ENCODE measurements at regions not wholly inside any gene's neighbourhood (a gene's known extent, or its start where the extent isn't known, plus 50 kb on each side); places are given as distances from the start of the nearest gene placed in this dataset.

GRCh38 chr11:44670794-44671193 lies 56.0 kb upstream of the TSPAN18 start:
- FAIRE-seq, result no peak

- no peak for FAIRE-seq
These were observed 55.5 kb upstream of the TSPAN18 start for GRCh38 chr11:44671234-44671633.

DNA sequence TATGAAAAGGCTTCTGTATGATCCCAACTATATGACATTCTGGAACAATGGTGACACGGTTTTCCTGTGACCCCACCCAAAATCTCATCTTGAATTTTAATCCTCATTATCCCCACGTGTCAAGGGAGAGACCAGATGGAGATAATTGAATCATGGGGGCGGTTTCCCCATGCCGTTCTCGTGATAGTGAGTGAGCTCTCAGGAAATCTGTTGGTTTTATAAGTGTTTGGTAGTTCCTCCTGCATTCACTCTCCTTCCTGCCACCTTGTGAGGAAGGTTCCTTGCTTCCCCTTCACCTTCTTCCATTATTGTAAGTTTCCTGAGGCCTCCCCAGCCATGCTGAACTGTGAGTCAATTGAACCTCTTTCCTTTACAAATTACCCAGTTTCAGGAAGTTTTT lies 53.1 kb upstream of the TSPAN18 start:
- FAIRE-seq, result no peak

DNA sequence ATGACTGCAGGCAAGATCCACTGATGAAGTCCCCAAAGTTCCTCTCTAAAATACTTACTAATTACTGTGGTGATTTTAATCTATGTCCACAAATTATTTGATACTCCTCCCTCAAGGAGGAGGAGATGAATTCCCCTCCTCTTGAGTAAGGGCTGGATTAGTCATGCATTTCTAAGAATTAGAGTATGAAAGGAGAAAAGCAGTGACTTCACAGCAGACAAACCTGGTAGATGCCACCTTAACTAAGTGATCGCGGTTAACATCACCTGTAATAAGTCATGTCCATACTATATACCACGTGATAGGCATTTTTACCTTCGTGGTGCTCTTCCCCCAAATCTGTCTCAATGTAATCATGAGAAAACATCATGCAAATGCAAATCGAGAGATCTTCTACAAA lies 52.0 kb upstream of the TSPAN18 start:
- no peak for FAIRE-seq

DNA sequence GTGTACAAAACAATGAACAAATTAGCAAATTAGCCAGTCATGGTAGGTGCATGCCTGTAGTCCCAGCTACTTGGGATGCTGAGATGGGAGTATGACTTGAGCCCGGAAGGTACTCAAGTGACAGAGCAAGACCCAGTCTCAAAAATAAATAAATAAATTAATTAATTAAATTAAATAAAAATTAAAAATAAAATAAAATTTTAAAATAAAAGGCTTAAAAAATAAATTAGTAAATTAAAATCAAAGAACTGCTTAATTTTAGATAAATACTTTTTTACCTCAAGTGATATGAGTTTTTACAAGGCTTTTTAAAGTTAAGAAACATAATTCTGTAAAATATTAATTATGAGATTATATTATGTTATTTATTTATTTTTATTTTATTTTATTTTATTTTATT lies 50.9 kb upstream of the TSPAN18 start:
- FAIRE-seq, result peak; percentile 72

Data from endometrium (tissue), 2 donors.